ENCODE measurements at regions not wholly inside any gene's neighbourhood (a gene's known extent, or its start where the extent isn't known, plus 50 kb on each side); places are given as distances from the start of the nearest gene placed in this dataset.

- no peaks in the 10 kb centered on the region for H3K36me3 Mint-ChIP-seq (ENCODE audit: low read depth)
- no peaks in the 10 kb centered on the region for H3K4me1 Mint-ChIP-seq (ENCODE audit: low read depth)
- H3K27me3 Mint-ChIP-seq (ENCODE audit: low read depth), result no peaks in the 10 kb centered on the region
- H3K27ac Mint-ChIP-seq, result no peak overlapping the region
- no peak overlapping the region for H3K4me3 Mint-ChIP-seq
- no peaks in the 10 kb centered on the region for H3K9me3 Mint-ChIP-seq
Measured at GRCh38 chr2:52859065-52859464, 908.5 kb upstream of the CHAC2 start.

- H3K36me3 Mint-ChIP-seq (ENCODE audit: low read depth), result no peaks in the 10 kb centered on the region
- no peaks in the 10 kb centered on the region for H3K4me1 Mint-ChIP-seq (ENCODE audit: low read depth)
- no peak overlapping the region for H3K4me3 Mint-ChIP-seq
- no peak overlapping the region for H3K27ac Mint-ChIP-seq
- H3K9me3 Mint-ChIP-seq, result peaks cover 4% of the 10 kb centered on the region
- H3K27me3 Mint-ChIP-seq (ENCODE audit: low read depth), result no peaks in the 10 kb centered on the region
Measured at GRCh38 chr2:52857722-52858121, 909.9 kb upstream of the CHAC2 start.

GRCh38 chr2:52852006-52852405 is 915.6 kb upstream of the CHAC2 start:
- no peak overlapping the region for H3K4me3 Mint-ChIP-seq
- H3K9me3 Mint-ChIP-seq, result peaks cover 40% of the 10 kb centered on the region
- H3K27me3 Mint-ChIP-seq (ENCODE audit: low read depth), result no peaks in the 10 kb centered on the region
- no peaks in the 10 kb centered on the region for H3K36me3 Mint-ChIP-seq (ENCODE audit: low read depth)
- no peak overlapping the region for H3K27ac Mint-ChIP-seq
- no peaks in the 10 kb centered on the region for H3K4me1 Mint-ChIP-seq (ENCODE audit: low read depth)

GRCh38 chr2:52844701-52845423 is 922.7 kb upstream of the CHAC2 start:
- no peaks in the 10 kb centered on the region for H3K27me3 Mint-ChIP-seq (ENCODE audit: low read depth)
- H3K4me1 Mint-ChIP-seq (ENCODE audit: low read depth), result no peaks in the 10 kb centered on the region
- H3K9me3 Mint-ChIP-seq, result peaks cover 26% of the 10 kb centered on the region
- no peaks in the 10 kb centered on the region for H3K36me3 Mint-ChIP-seq (ENCODE audit: low read depth)
- no peak overlapping the region for H3K27ac Mint-ChIP-seq
- H3K4me3 Mint-ChIP-seq, result no peak overlapping the region

- H3K4me1 Mint-ChIP-seq (ENCODE audit: low read depth), result no peaks in the 10 kb centered on the region
- H3K36me3 Mint-ChIP-seq (ENCODE audit: low read depth), result no peaks in the 10 kb centered on the region
- no peaks in the 10 kb centered on the region for H3K27me3 Mint-ChIP-seq (ENCODE audit: low read depth)
- peaks cover 17% of the 10 kb centered on the region for H3K9me3 Mint-ChIP-seq
- H3K4me3 Mint-ChIP-seq, result no peak overlapping the region
- H3K27ac Mint-ChIP-seq, result no peak overlapping the region
Measured at GRCh38 chr2:52835909-52836308, 931.7 kb upstream of the CHAC2 start.

GRCh38 chr2:52831216-52831615 is 936.4 kb upstream of the CHAC2 start:
- Mint-ChIP-seq H3K27me3 (ENCODE audit: low read depth) (no peaks in the 10 kb centered on the region), H3K36me3 (ENCODE audit: low read depth) (no peaks in the 10 kb centered on the region), H3K9me3 (peaks cover 21% of the 10 kb centered on the region), H3K4me3 (no peak overlapping the region), H3K27ac (no peak overlapping the region), H3K4me1 (ENCODE audit: low read depth) (no peaks in the 10 kb centered on the region)

GRCh38 chr2:52828112-52828511 is 939.5 kb upstream of the CHAC2 start:
- Mint-ChIP-seq H3K27me3 (ENCODE audit: low read depth) (no peaks in the 10 kb centered on the region), H3K36me3 (ENCODE audit: low read depth) (no peaks in the 10 kb centered on the region), H3K4me1 (ENCODE audit: low read depth) (no peaks in the 10 kb centered on the region), H3K9me3 (peaks cover 5% of the 10 kb centered on the region), H3K27ac (no peak overlapping the region), H3K4me3 (no peak overlapping the region)

- Mint-ChIP-seq H3K27me3 (ENCODE audit: low read depth) (no peaks in the 10 kb centered on the region), H3K4me3 (no peak overlapping the region), H3K4me1 (ENCODE audit: low read depth) (no peaks in the 10 kb centered on the region), H3K36me3 (ENCODE audit: low read depth) (no peaks in the 10 kb centered on the region), H3K9me3 (peaks cover 5% of the 10 kb centered on the region), H3K27ac (no peak overlapping the region)
Measured at GRCh38 chr2:52821631-52822030, 946.0 kb upstream of the CHAC2 start.

- Mint-ChIP-seq H3K27me3 (ENCODE audit: low read depth) (no peaks in the 10 kb centered on the region), H3K36me3 (ENCODE audit: low read depth) (no peaks in the 10 kb centered on the region), H3K9me3 (peaks cover 5% of the 10 kb centered on the region), H3K27ac (no peak overlapping the region), H3K4me1 (ENCODE audit: low read depth) (no peaks in the 10 kb centered on the region), H3K4me3 (no peak overlapping the region)
Measured at GRCh38 chr2:52818958-52819357, 948.6 kb upstream of the CHAC2 start.

- Mint-ChIP-seq H3K36me3 (ENCODE audit: low read depth) (no peaks in the 10 kb centered on the region), H3K27me3 (ENCODE audit: low read depth) (no peaks in the 10 kb centered on the region), H3K9me3 (peaks cover 5% of the 10 kb centered on the region), H3K4me1 (ENCODE audit: low read depth) (no peaks in the 10 kb centered on the region), H3K27ac (no peak overlapping the region), H3K4me3 (no peak overlapping the region)
Measured at GRCh38 chr2:52810460-52810859, 957.1 kb upstream of the CHAC2 start.

GRCh38 chr2:52805901-52806410 is 961.6 kb upstream of the CHAC2 start:
- Mint-ChIP-seq H3K4me1 (ENCODE audit: low read depth) (no peaks in the 10 kb centered on the region), H3K9me3 (peaks cover 4% of the 10 kb centered on the region), H3K36me3 (ENCODE audit: low read depth) (no peaks in the 10 kb centered on the region), H3K4me3 (no peak overlapping the region), H3K27ac (no peak overlapping the region), H3K27me3 (ENCODE audit: low read depth) (no peaks in the 10 kb centered on the region)

- H3K4me3 Mint-ChIP-seq, result no peak overlapping the region
- H3K4me1 Mint-ChIP-seq (ENCODE audit: low read depth), result no peaks in the 10 kb centered on the region
- H3K27ac Mint-ChIP-seq, result no peak overlapping the region
- no peaks in the 10 kb centered on the region for H3K36me3 Mint-ChIP-seq (ENCODE audit: low read depth)
- no peaks in the 10 kb centered on the region for H3K27me3 Mint-ChIP-seq (ENCODE audit: low read depth)
- H3K9me3 Mint-ChIP-seq, result peaks cover 5% of the 10 kb centered on the region
Measured at GRCh38 chr2:52794581-52794980, 973.0 kb upstream of the CHAC2 start.

- Mint-ChIP-seq H3K4me1 (ENCODE audit: low read depth) (no peaks in the 10 kb centered on the region), H3K27ac (no peak overlapping the region), H3K27me3 (ENCODE audit: low read depth) (no peaks in the 10 kb centered on the region), H3K36me3 (ENCODE audit: low read depth) (no peaks in the 10 kb centered on the region), H3K4me3 (no peak overlapping the region), H3K9me3 (no peaks in the 10 kb centered on the region)
Measured at GRCh38 chr2:52779446-52779845, 988.2 kb upstream of the CHAC2 start.

- no peaks in the 10 kb centered on the region for H3K27me3 Mint-ChIP-seq (ENCODE audit: low read depth)
- no peak overlapping the region for H3K27ac Mint-ChIP-seq
- H3K4me1 Mint-ChIP-seq (ENCODE audit: low read depth), result no peaks in the 10 kb centered on the region
- no peak overlapping the region for H3K4me3 Mint-ChIP-seq
- H3K36me3 Mint-ChIP-seq (ENCODE audit: low read depth), result no peaks in the 10 kb centered on the region
- peaks cover 5% of the 10 kb centered on the region for H3K9me3 Mint-ChIP-seq
Measured at GRCh38 chr2:52776571-52776970, 991.0 kb upstream of the CHAC2 start.

GRCh38 chr2:52775674-52776073 is 991.9 kb upstream of the CHAC2 start:
- H3K27me3 Mint-ChIP-seq (ENCODE audit: low read depth), result no peaks in the 10 kb centered on the region
- no peaks in the 10 kb centered on the region for H3K36me3 Mint-ChIP-seq (ENCODE audit: low read depth)
- no peak overlapping the region for H3K27ac Mint-ChIP-seq
- H3K4me1 Mint-ChIP-seq (ENCODE audit: low read depth), result no peaks in the 10 kb centered on the region
- H3K9me3 Mint-ChIP-seq, result peaks cover 7% of the 10 kb centered on the region
- H3K4me3 Mint-ChIP-seq, result no peak overlapping the region

GRCh38 chr2:52765735-52766134 is 1001.9 kb upstream of the CHAC2 start:
- Mint-ChIP-seq H3K27ac (no peak overlapping the region), H3K4me3 (no peak overlapping the region), H3K4me1 (ENCODE audit: low read depth) (no peaks in the 10 kb centered on the region), H3K9me3 (peaks cover 25% of the 10 kb centered on the region), H3K27me3 (ENCODE audit: low read depth) (no peaks in the 10 kb centered on the region), H3K36me3 (ENCODE audit: low read depth) (no peaks in the 10 kb centered on the region)

Measured in T-helper 1 cell treated with Interleukin-12 subunit alpha and Interleukin-12 subunit beta and Interleukin-4 antibody, amounts not matched to agents 30 μg/mL and 1 μg/mL, for 36 hours (primary cell).